Kidney (tissue), 13 donors: ENCODE measurements at regions not wholly inside any gene's neighbourhood (a gene's known extent, or its start where the extent isn't known, plus 50 kb on each side); places are given as distances from the start of the nearest gene placed in this dataset.
"Not testable (repeated sequence)": the region's sequence is repeated elsewhere in the genome, so short reads cannot be mapped to it uniquely, and the experiment has no call there.

Experiments used
- DNase-seq, 5 donors: peaks; one replicate each; pipeline ENCODE4 v3.0.0-alpha.2; 2013 to 2020
- FAIRE-seq: peaks from 2 replicates; lab custom pipeline; 2012; peaks lifted over from hg19 to GRCh38; lab: Jason Lieb, UNC
- H3K27ac ChIP-seq, 2 donors: one replicate each; pipeline ENCODE4 v1.7.0; 2013; ENCODE audit warnings: low read depth in 2 of 2, low read length in 2 of 2, inconsistent platforms in 1 of 2
- H3K27me3 ChIP-seq: one replicate; pipeline ENCODE4 v1.7.1; 2013; ENCODE audit warnings: low read length, inconsistent platforms; ENCODE audit not compliant: control insufficient read depth, insufficient read depth
- H3K36me3 ChIP-seq, 3 donors: one replicate each; pipeline versions ENCODE4 v1.7.0 to v1.7.1; 2013; ENCODE audit warnings: low read length in 3 of 3, control low read depth in 1 of 3, inconsistent platforms in 1 of 3; ENCODE audit not compliant: insufficient read depth in 3 of 3, control insufficient read depth in 2 of 3
- H3K4me1 ChIP-seq, 3 donors: one replicate each; pipeline versions ENCODE4 v1.7.0 to v1.7.1; 2013; ENCODE audit warnings: low read length in 3 of 3, inconsistent platforms in 1 of 3, low read depth in 1 of 3; ENCODE audit not compliant: control insufficient read depth in 2 of 3, insufficient read depth in 2 of 3
- H3K4me3 ChIP-seq, 3 donors: one replicate each; pipeline versions ENCODE4 v1.7.0 to v1.8.1; 2013; ENCODE audit warnings: low read length in 3 of 3, control low read depth in 1 of 3, inconsistent platforms in 1 of 3
- H3K9ac ChIP-seq, 3 donors: one replicate each; pipeline versions ENCODE4 v1.7.0 to v1.7.1; 2013; ENCODE audit warnings: low read length in 3 of 3, control low read depth in 1 of 3, inconsistent platforms in 1 of 3
- H3K9me3 ChIP-seq, 3 donors: one replicate each; pipeline versions ENCODE4 v1.7.0 to v1.7.1; 2013; ENCODE audit warnings: low read length in 3 of 3, control low read depth in 1 of 3, inconsistent platforms in 1 of 3; ENCODE audit not compliant: control insufficient read depth in 2 of 3, insufficient read depth in 1 of 3
- intact Hi-C: fragments of 100-400 bp; cut with DNase I; formaldehyde crosslinking; loops from one replicate; pipeline ENCODE4 v1.11.1; 2022
- TF ChIP-seq, protein P1 (sequence below): IDR thresholded peaks from 3 replicates; pipeline ENCODE4 v1.5.1; 2012; ENCODE audit warnings: mild to moderate bottlenecking, moderate library complexity, borderline replicate concordance; ENCODE audit not compliant: insufficient read depth; ENCODE audit errors: extremely low read depth
- donor health status: control.
- donor health status: control.
- donor health status: control.
- donor health status: control.
- donor health status: control.
- donor health status: DM: yes; HTN: yes; CAD: no.
- donor health status: Normal renal cell carcinoma (clear cell type).

DNA sequence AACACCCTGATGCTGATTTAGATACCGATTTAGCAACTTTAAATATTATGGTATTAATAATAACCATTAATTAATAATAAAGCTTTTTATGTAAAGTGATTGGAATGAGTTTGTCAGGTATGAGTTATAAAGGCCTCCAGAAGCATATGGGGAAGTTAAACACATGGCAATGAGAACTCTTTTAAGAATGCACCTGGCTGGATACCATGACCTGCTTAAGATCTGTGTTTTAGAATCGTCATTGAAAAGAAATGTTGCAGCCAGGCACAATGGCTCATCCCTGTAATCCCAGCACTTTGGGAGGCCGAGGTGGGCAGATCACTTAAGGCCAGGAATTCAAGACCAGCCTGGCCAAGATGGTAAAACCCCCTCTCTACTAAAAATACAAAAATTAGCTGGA, 197.5 kb downstream of the SOX4 start:
- Histone ChIP-seq H3K27ac (no peak overlapping the region), H3K9me3 (no peaks in the 10 kb centered on the region), H3K4me3 (no peak overlapping the region), H3K36me3 (no peaks in the 10 kb centered on the region), H3K27me3 (no peaks in the 10 kb centered on the region), H3K4me1 (no peaks in the 10 kb centered on the region), H3K9ac (no peak overlapping the region)
- TF ChIP-seq, protein P1, sequence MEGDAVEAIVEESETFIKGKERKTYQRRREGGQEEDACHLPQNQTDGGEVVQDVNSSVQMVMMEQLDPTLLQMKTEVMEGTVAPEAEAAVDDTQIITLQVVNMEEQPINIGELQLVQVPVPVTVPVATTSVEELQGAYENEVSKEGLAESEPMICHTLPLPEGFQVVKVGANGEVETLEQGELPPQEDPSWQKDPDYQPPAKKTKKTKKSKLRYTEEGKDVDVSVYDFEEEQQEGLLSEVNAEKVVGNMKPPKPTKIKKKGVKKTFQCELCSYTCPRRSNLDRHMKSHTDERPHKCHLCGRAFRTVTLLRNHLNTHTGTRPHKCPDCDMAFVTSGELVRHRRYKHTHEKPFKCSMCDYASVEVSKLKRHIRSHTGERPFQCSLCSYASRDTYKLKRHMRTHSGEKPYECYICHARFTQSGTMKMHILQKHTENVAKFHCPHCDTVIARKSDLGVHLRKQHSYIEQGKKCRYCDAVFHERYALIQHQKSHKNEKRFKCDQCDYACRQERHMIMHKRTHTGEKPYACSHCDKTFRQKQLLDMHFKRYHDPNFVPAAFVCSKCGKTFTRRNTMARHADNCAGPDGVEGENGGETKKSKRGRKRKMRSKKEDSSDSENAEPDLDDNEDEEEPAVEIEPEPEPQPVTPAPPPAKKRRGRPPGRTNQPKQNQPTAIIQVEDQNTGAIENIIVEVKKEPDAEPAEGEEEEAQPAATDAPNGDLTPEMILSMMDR, result no peak
- intact Hi-C loops, result no loop called here
- no peak for DNase-seq
- no peak for FAIRE-seq

DNA sequence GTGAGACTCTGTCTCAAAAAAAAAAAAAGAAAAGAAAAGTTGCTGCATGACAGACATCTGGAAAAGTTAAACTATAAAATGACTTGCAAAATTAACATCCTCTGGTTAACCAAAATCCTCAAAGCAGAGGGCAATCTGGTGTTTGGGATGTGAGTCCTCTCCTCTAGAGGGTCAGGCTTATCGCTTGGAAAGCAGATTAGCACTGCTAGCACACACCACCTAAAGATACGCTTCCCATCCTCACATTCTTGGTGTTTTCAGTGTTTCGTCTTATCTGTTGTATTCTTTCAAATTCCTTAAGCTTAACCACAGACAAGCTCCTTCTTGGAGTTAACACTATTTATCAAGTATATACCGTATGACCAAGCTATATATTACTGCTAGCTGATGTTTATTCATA, 198.0 kb downstream of the SOX4 start:
- FAIRE-seq, result no peak
- H3K9ac ChIP-seq, result no peak overlapping the region
- H3K9me3 ChIP-seq, result no peaks in the 10 kb centered on the region
- H3K36me3 ChIP-seq, result no peaks in the 10 kb centered on the region
- H3K27me3 ChIP-seq, result no peaks in the 10 kb centered on the region
- intact Hi-C loops, result no loop called here
- no peak for DNase-seq
- TF ChIP-seq, protein P1, result no peak
- H3K4me3 ChIP-seq, result no peak overlapping the region
- H3K27ac ChIP-seq, result no peak overlapping the region
- H3K4me1 ChIP-seq, result no peaks in the 10 kb centered on the region

DNA sequence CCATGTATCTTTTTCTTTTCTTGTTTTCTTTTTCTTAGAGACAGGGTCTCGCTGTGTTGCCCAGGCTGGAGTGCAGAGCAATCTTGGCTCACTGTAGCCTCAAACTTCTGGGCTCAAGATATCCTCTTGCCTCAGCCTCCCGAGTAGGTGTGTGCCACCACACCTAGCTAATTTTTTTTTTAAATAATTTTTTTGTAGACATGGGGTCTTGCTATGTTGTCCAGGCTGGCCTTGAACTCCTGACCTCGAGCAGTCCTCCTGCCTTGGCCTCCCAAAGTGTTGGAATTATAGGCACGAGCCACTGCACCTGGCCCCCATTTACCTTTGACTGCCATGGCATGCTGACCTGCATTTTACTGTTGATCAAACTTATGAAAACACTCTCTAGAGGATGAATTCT, 198.6 kb downstream of the SOX4 start:
- Histone ChIP-seq H3K27me3 (no peaks in the 10 kb centered on the region), H3K4me3 (no peak overlapping the region), H3K4me1 (no peaks in the 10 kb centered on the region), H3K9ac (no peak overlapping the region), H3K27ac (no peak overlapping the region), H3K9me3 (no peaks in the 10 kb centered on the region), H3K36me3 (no peaks in the 10 kb centered on the region)
- DNase-seq, result no peak
- intact Hi-C loops, result no loop called here
- TF ChIP-seq, protein P1, result no peak
- no peak for FAIRE-seq

DNA sequence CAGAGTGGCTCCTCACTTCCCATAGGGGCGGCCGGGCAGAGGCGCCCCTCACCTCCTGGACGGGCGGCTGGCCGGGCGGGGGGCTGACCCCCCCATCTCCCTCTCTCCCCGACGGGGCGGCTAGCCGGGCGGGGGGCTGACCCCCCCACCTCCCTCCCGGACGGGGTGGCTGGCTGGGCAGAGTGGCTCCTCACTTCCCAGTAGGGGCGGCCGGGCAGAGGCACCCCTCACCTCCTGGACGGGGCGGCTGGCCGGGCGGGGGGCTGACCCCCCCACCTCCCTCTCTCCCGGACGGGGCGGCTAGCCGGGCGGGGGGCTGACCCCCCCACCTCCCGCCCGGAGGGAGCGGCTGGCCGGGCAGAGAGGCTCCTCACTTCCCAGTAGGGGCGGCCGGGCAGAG, 203.4 kb downstream of the SOX4 start:
- DNase-seq, H3K27me3 ChIP-seq, FAIRE-seq, H3K4me3 ChIP-seq, intact Hi-C loops, H3K9ac ChIP-seq, H3K4me1 ChIP-seq, H3K9me3 ChIP-seq, H3K36me3 ChIP-seq, H3K27ac ChIP-seq: not testable (repeated sequence)
